ENCODE measurements at regions not wholly inside any gene's neighbourhood (a gene's known extent, or its start where the extent isn't known, plus 50 kb on each side); places are given as distances from the start of the nearest gene placed in this dataset.
"Not testable (repeated sequence)": the region's sequence is repeated elsewhere in the genome, so short reads cannot be mapped to it uniquely, and the experiment has no call there.

GRCh38 chr17:14581186-14581830 lies 280.4 kb downstream of the HS3ST3B1 start:
- no peak for DNase-seq (ENCODE audit: low read depth in 2 of 3, low spot score in 2 of 3)

DNA sequence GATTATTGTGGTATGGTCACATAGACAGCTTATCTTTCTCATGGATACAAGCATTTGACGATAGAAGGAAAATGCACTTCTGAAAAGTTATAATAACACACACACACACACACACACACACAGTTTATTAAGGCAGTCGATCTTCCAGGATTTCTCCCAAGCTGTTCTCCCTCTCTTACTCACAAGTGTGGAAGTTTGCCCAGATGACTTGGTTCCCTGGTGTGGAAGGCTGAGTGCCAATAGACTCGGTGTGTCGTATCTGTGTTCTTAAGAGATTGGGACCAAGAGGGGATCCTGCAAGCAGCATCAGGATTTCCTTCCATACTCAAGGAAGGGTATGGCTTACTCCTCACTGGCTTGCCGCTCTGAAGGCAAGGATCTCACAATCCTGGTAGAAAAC lies 279.6 kb downstream of the HS3ST3B1 start:
- DNase-seq (ENCODE audit: low read depth in 2 of 3, low spot score in 2 of 3) = no peak

DNA sequence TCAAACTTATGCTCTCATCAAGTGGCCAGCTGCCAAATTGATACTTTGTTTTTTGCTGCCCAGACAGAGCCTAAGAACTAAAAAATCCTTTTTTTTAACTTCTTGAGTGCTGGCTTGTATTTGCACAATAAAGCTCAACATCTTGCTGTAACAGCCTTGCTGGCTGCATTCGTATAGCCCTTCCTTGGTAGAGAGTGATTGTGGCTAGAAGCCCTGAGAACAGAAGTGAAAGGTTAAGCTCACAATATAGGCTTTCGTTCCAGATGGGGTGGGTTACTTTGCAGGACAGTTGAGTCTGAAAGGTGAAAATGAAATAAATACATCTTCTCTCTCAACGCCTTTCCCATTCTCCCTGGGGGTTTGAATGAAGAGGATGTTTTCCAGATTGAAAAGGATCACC lies 278.8 kb downstream of the HS3ST3B1 start:
- DNase-seq (ENCODE audit: low read depth in 2 of 3, low spot score in 2 of 3) = no peak

DNA sequence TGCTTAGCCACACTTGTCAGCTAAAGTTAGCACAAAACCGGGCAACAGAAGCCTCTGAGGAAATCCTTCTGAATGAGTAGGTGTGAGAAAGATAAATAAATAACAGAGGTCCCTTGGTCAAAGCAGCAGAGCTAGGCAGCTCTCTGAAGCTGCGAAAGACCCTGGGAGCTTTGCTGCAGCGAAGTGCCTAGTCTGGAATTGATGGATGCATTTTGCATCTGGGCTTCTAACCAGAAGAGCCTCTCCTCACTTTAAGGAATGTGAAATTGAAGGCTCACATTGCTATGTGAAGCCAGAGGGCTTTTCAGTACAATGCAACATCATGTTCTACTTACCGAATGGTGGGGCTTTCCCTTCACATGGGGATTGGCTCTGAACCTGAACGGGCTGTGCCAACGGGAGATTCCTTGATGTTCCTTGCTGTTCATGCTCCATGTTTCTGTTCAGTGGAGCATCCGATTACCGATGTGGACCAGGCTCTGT lies 274.6 kb downstream of the HS3ST3B1 start:
- DNase-seq (ENCODE audit: low read depth in 2 of 3, low spot score in 2 of 3) = no peak

DNA sequence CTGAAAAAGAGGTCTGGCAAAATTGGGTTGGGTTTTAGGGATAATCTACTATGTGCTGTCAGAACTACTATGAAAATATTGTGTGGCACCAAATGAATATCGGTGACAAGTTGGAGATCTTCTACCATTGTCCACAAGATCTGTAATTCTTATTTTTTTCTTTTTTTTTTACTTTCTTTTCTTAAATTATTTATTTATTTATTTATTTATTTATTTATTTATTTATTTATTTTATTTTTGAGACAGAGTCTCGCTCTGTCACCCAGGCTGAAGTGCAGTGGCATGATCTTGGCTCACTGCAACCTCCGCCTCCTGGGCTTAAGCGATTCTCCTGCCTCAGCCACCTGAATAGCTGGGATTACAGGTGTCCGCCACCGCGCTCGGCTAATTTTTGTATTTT lies 259.4 kb downstream of the HS3ST3B1 start:
- DNase-seq (ENCODE audit: low read depth in 2 of 3, low spot score in 2 of 3) = not testable (repeated sequence)

- DNase-seq (ENCODE audit: low read depth in 2 of 3, low spot score in 2 of 3) = peak in 1 of 3 donors; percentile 39
Measured at GRCh38 chr17:14559264-14560119, 258.6 kb downstream of the HS3ST3B1 start.

DNA sequence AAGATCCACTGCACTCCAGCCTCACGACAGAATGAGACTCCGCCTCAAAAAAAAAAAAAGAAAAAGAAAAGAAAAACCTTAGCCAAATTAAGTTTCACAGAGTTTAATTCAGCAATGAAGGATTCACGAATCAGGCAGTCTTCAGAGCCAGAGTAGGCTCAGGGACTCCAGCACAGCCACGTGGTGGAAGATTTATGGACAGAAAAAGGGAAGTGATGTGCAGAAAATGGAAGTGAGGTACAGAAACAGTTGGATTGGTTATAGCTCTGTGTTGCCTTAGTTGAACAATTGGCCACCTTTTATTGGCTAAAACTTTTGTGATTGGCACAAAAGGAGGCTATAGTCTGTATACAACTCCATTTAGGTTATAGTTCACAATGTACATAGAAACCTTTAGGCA lies 256.6 kb downstream of the HS3ST3B1 start:
- DNase-seq (ENCODE audit: low read depth in 2 of 3, low spot score in 2 of 3) = peak in 2 of 3 donors; percentile 50 to 86

GRCh38 chr17:14553847-14554246 lies 253.0 kb downstream of the HS3ST3B1 start:
- DNase-seq (ENCODE audit: low read depth in 2 of 3, low spot score in 2 of 3) = no peak

DNA sequence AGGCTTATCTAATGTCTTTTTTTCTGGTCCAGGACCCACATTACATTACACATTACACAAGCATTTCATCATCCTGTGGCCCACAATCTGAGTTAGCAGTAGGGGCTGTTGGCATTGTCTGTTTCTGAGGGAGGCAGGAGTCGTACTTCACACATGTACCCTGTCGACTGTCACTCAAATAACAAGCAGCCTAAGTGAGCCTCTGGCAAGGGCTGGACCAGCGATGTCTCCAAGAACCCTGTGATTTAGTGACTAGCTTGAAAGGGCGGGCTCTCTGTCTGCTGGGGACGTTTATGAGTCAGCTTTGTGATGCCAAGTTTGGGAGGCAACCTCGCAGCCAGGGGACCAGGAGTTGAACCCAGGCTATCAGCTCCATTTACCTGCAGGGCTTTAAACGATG lies 251.4 kb downstream of the HS3ST3B1 start:
- no peak for DNase-seq (ENCODE audit: low read depth in 2 of 3, low spot score in 2 of 3)

DNA sequence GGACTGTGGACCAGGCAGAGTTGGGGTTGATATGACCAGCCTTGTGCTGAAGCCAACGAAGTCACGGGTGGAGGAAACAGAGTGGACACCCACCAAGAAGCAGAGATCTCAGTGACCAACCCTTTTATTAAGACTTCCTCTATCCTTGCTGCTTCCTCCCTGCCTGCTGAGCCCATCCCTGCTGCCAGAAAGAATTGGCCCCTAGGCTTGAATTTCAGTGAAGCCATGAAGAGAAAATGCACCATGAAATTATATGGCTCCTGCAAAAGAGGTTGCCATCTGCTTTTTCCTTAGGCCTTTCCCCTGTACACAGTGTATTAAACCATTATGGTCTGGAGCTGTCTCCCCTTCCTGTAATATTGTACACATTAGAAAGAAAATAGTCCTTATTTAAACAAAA lies 246.7 kb downstream of the HS3ST3B1 start:
- no peak for DNase-seq (ENCODE audit: low read depth in 2 of 3, low spot score in 2 of 3)

DNA sequence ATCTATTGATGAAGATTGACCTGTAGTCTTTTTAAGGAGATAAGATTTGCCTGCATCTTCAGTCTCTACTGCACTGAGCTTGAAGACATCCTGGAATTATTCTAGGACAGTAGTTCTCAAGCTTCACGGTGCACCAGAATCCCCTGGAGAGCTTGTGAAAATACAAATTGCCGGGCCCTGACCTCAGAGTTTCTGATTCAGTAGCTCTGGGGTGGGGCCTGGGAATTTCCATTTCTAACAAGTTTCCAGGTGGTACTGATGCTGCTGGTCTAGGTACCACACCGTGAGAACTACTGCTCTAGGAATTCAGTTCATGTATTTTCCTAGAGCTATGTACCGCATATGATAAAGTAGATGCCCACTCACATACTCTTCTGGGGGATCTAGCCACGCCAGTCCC lies 246.1 kb downstream of the HS3ST3B1 start:
- DNase-seq (ENCODE audit: low read depth in 2 of 3, low spot score in 2 of 3) = no peak

DNA sequence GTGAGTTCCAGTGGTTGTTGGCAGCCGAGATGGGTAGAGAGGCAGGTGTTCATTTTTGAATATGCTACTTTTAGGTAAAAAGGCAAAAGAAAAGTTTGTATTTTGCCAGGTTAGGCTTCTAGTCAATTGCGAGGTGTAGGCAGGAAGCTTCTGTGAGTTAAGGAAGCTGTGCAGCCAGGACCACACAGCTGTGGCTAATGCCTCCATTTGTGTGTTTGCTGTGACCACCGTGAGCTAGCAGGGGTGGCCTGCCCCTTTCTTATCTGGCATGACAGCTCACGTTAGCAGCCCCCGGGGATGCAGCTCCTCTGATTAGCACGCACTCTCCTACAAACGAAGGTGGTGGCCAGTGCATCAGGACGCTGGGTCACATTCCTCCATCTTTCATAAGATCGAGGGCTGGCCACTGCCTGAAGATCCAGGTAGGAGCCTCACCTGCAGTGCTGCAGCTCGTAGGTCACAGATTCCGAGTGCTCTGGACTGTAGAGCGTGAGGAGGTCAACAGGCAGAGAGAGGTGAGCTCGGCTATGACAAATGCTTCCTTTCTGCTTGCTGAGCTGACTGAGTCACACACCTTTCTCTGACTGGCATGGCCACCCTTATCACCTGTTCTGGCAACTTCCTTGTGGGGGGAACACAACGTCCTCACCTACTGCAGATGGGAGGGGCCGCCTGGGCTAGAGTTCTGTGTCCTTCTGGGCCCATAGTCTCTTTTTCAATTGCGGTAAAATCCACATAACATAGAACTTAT lies 244.4 kb downstream of the HS3ST3B1 start:
- DNase-seq (ENCODE audit: low read depth in 2 of 3, low spot score in 2 of 3) = peak in 1 of 3 donors; percentile 74

- no peak for DNase-seq (ENCODE audit: low read depth in 2 of 3, low spot score in 2 of 3)
Measured at GRCh38 chr17:14541714-14542113, 240.8 kb downstream of the HS3ST3B1 start.

DNA sequence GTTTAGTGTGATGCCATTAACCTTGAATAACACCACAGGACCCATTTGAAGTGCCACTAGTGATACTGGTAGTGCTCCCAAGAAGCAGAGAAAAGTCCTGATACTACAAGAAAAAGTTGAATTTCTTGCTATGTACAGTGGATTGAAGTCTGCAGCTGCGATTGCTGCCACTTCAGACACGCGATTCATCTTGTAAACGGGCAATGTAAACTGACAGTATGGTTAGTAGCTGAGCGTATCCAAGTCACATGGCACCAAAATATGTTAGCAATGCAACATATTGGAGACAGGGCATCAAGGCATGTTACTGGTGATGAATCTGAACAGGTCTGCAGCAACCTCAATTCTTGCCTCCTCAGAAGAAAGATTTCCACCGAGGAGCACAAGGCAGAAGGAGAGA lies 238.9 kb downstream of the HS3ST3B1 start:
- DNase-seq (ENCODE audit: low read depth in 2 of 3, low spot score in 2 of 3) = no peak

DNA sequence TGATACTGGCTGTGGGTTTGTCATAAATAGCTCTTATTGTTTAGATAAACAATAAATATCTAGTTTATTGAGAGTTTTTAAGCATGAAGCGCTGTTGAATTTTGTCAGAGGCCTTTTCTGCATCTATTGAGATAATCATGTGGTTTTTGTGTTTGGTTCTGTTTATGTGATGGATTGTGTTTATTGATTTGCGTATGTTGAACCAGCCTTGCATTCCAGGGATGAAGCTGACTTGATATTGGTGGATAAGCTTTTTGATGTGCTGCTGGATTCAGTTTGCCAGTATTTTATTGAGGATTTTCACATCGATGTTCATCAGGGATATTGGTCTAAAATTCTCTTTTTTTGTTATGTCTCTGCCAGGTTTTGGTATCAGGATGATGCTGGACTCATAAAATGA lies 231.4 kb downstream of the HS3ST3B1 start:
- DNase-seq (ENCODE audit: low read depth in 2 of 3, low spot score in 2 of 3) = not testable (repeated sequence)

DNA sequence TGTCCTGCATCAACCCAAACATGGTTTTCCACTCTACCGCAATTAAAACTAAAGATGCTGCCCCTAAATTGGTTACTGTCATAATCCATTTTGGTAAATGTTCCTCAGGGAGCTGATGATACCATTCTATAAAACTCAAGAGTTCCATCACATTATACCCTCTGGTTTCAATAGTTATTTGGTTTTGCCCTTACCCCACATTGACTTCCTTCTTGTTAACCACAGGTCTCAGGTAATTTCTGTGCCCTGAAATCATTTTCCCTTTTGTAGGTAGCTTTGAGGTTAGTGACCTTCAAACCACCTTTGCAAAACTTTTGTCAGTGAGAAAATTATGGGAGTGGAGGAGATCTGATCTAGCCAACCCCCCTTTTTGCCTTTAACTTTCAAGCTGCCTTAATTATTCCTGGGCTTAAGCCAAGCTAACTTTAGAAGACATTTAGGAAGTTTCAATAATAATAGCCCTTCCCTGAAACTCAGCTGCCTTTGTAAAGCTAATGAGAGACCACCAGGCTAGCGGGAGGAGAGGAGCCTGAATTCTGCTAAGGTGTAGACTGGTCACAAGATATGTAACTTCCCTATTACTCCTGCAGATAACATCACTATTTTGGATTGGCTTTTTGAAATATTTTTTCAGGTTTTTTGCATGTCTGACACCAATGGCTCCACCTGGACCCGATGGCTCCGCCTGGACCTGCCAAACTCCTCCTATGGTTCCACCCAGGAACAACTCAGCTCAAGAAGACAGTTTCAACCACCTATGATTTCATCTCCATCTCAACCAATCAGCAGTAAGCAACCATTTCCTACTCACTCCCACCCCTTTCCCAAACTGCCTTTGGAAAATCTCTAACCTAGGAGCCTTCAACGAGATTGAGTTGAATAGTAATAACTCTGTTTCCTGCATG lies 224.9 kb downstream of the HS3ST3B1 start:
- DNase-seq (ENCODE audit: low read depth in 2 of 3, low spot score in 2 of 3) = no peak

DNA sequence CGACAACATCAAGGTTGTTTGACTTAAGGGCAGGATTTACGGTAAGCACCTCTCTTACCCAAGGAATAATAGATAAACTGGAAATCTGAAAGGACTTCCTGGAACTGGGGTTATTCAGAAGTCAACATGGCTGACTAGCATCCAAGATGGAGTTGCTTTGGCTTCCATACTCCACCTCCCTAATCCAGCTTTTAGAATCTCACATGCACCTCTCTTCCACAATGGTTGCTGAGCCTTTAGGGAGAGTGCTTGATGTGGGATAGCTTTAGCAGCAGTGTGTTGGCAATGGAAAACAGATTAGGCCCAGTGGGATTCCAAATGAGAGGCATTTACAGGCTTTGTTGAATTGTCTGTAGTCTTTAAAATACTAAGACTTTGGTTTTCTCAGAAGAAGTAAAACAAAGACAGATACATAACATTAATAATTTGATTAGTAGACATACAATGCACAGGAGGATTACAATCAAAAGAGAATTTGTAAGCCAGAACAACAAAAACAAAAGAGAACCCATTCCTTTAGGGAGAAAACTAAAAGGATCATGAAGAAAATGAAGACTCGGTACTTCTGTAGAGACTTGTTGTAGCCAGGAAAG lies 222.0 kb downstream of the HS3ST3B1 start:
- no peak for DNase-seq (ENCODE audit: low read depth in 2 of 3, low spot score in 2 of 3)

GRCh38 chr17:14518919-14519318 lies 218.0 kb downstream of the HS3ST3B1 start:
- not testable (repeated sequence) for DNase-seq (ENCODE audit: low read depth in 2 of 3, low spot score in 2 of 3)

- no peak for DNase-seq (ENCODE audit: low read depth in 2 of 3, low spot score in 2 of 3)
Measured at GRCh38 chr17:14514973-14515372, 214.1 kb downstream of the HS3ST3B1 start.

GRCh38 chr17:14513835-14514234 lies 213.0 kb downstream of the HS3ST3B1 start:
- DNase-seq (ENCODE audit: low read depth in 2 of 3, low spot score in 2 of 3) = no peak

Data from hematopoietic multipotent progenitor cell (in vitro differentiated cells).